OCI-LY1 (cell line): ENCODE measurements at regions not wholly inside any gene's neighbourhood (a gene's known extent, or its start where the extent isn't known, plus 50 kb on each side); places are given as distances from the start of the nearest gene placed in this dataset.

ENCODE experiments used
- EZH2 ChIP-seq: fragments of 200-600 bp; sonication (generic), shearing (Covaris generic); IDR thresholded peaks from 2 replicates; pipeline ENCODE4 v1.8.0; 2017; ENCODE audit warnings: borderline replicate concordance, mixed run types, mild to moderate bottlenecking, antibody characterized with exemption, low read length, moderate library complexity, mixed read lengths
- TF ChIP-seq, protein P1 (sequence below): fragments of 200-600 bp; sonication (generic), shearing (Covaris generic); IDR thresholded peaks from 2 replicates; pipeline ENCODE4 v1.5.1; 2017; ENCODE audit warnings: mild to moderate bottlenecking, antibody characterized with exemption, low read length, moderate library complexity, mixed read lengths

DNA sequence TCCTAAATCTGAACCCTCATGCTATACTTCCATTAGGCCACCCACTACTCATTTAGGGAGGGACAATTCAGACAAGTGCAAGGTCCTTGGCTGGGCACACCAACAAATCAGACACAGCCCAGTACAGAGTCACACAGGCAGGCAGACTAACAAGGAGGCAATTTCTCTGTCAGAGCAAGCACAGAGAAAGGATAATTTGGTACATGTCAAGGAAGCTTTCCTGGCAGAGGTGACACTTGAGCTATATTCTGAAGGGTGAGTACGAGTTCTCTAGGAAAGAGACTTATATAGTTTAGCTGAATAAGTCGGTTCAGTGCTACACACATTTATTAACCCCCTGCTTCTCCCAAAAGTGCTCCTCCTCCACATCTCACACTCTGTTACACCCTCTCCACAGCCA is 455.9 kb downstream of the OMA1 start:
- TF ChIP-seq, protein P1, sequence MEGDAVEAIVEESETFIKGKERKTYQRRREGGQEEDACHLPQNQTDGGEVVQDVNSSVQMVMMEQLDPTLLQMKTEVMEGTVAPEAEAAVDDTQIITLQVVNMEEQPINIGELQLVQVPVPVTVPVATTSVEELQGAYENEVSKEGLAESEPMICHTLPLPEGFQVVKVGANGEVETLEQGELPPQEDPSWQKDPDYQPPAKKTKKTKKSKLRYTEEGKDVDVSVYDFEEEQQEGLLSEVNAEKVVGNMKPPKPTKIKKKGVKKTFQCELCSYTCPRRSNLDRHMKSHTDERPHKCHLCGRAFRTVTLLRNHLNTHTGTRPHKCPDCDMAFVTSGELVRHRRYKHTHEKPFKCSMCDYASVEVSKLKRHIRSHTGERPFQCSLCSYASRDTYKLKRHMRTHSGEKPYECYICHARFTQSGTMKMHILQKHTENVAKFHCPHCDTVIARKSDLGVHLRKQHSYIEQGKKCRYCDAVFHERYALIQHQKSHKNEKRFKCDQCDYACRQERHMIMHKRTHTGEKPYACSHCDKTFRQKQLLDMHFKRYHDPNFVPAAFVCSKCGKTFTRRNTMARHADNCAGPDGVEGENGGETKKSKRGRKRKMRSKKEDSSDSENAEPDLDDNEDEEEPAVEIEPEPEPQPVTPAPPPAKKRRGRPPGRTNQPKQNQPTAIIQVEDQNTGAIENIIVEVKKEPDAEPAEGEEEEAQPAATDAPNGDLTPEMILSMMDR: no peak
- TF ChIP-seq EZH2: no peak
